ENCODE measurements at regions not wholly inside any gene's neighbourhood (a gene's known extent, or its start where the extent isn't known, plus 50 kb on each side); places are given as distances from the start of the nearest gene placed in this dataset.
A peak's percentile ranks its signal among the peaks of the same experiment; 100 is the strongest.
"Not testable (repeated sequence)": the region's sequence is repeated elsewhere in the genome, so short reads cannot be mapped to it uniquely, and the experiment has no call there.

DNA sequence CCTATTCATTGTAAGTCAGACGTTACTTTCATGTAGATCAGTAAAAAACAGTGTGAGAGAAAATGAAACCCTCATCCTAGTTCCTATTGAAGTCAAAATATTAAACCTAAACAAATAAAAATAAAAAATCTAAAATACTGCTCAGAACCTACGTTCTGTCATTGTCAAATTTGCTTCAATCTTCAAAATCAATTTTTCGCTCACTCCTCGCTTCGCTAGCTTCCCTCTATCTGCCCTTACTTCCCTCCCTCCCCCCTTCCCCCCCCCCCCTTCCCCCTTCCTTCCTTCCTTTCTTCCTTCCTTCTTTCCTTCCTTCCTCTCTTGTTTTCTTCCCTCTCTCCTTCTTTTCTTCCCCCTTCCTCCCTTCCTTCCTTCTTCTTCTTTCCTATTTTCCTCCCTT is 310.9 kb upstream of the PDE3A start:
- Histone ChIP-seq H3K27me3 (ENCODE audit: control insufficient read depth, insufficient read depth, low read length, poor library complexity, severe bottlenecking) (no peaks in the 10 kb centered on the region), H3K27ac (ENCODE audit: insufficient read depth, low read depth, low read length, poor library complexity, severe bottlenecking) (no peak overlapping the region), H3K4me1 (ENCODE audit: control insufficient read depth, insufficient read depth, low read length) (no peaks in the 10 kb centered on the region), H3K4me3 (ENCODE audit: insufficient read depth, low read depth, low read length) (no peak overlapping the region), H3K9me3 (ENCODE audit: control insufficient read depth, low read length) (no peaks in the 10 kb centered on the region), H3K36me3 (ENCODE audit: control insufficient read depth, insufficient read depth, low read length) (no peaks in the 10 kb centered on the region)
- 74 to 75% methylated on average over 5 of the region's 5 CpGs for WGBS, 2 experiments

- H3K4me3 ChIP-seq (ENCODE audit: insufficient read depth, low read depth, low read length), result no peak overlapping the region
- 95% methylated on average over 4 to 6 of the region's 6 CpGs for WGBS, 2 experiments
Observed at GRCh38 chr12:20063116-20063515, 305.2 kb upstream of the PDE3A start.

DNA sequence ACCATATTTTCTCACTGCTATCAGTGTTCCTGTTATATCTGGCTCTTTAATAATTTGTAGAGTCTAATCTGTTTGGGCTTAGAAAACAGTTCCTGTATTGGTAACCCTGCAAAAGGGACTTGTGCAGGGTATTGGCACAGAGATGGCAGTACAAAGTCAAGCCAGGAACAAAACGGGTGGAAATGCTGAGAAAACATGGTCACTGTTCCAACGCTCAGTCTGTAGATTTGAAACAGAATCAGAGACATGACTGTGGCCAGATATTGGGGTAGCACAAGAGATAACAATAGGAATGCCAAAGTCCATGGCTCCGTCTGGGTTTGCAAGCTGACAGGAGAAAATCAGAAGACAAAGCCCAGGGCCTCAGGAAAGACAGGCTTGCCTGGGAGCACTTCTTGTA is 290.7 kb upstream of the PDE3A start:
- H3K36me3 ChIP-seq (ENCODE audit: control insufficient read depth, insufficient read depth, low read length), result no peaks in the 10 kb centered on the region
- WGBS, 2 experiments, result 80 to 83% methylated on average over 3 of the region's 3 CpGs
- no peak overlapping the region for H3K27ac ChIP-seq (ENCODE audit: insufficient read depth, low read depth, low read length, poor library complexity, severe bottlenecking)

More at GRCh38 chr12:20063116-20063515, 305.2 kb upstream of the PDE3A start:
- H3K36me3 ChIP-seq (ENCODE audit: control insufficient read depth, insufficient read depth, low read length), result no peaks in the 10 kb centered on the region
- no peak overlapping the region for H3K27ac ChIP-seq (ENCODE audit: insufficient read depth, low read depth, low read length, poor library complexity, severe bottlenecking)
- no peaks in the 10 kb centered on the region for H3K9me3 ChIP-seq (ENCODE audit: control insufficient read depth, low read length)
- no peaks in the 10 kb centered on the region for H3K27me3 ChIP-seq (ENCODE audit: control insufficient read depth, insufficient read depth, low read length, poor library complexity, severe bottlenecking)
- no peaks in the 10 kb centered on the region for H3K4me1 ChIP-seq (ENCODE audit: control insufficient read depth, insufficient read depth, low read length)

GRCh38 chr12:20089077-20089476 is 279.3 kb upstream of the PDE3A start:
- Histone ChIP-seq H3K4me3 (ENCODE audit: insufficient read depth, low read depth, low read length) (no peak overlapping the region), H3K36me3 (ENCODE audit: control insufficient read depth, insufficient read depth, low read length) (no peaks in the 10 kb centered on the region), H3K27me3 (ENCODE audit: control insufficient read depth, insufficient read depth, low read length, poor library complexity, severe bottlenecking) (no peaks in the 10 kb centered on the region), H3K4me1 (ENCODE audit: control insufficient read depth, insufficient read depth, low read length) (no peaks in the 10 kb centered on the region), H3K9me3 (ENCODE audit: control insufficient read depth, low read length) (no peaks in the 10 kb centered on the region), H3K27ac (ENCODE audit: insufficient read depth, low read depth, low read length, poor library complexity, severe bottlenecking) (no peak overlapping the region)
- 86 to 93% methylated on average over 6 of the region's 6 CpGs for WGBS, 2 experiments

More for the DNA sequence above, 290.7 kb upstream of the PDE3A start:
- no peaks in the 10 kb centered on the region for H3K9me3 ChIP-seq (ENCODE audit: control insufficient read depth, low read length)
- no peak overlapping the region for H3K4me3 ChIP-seq (ENCODE audit: insufficient read depth, low read depth, low read length)
- H3K4me1 ChIP-seq (ENCODE audit: control insufficient read depth, insufficient read depth, low read length), result peaks cover 4% of the 10 kb centered on the region
- no peaks in the 10 kb centered on the region for H3K27me3 ChIP-seq (ENCODE audit: control insufficient read depth, insufficient read depth, low read length, poor library complexity, severe bottlenecking)

DNA sequence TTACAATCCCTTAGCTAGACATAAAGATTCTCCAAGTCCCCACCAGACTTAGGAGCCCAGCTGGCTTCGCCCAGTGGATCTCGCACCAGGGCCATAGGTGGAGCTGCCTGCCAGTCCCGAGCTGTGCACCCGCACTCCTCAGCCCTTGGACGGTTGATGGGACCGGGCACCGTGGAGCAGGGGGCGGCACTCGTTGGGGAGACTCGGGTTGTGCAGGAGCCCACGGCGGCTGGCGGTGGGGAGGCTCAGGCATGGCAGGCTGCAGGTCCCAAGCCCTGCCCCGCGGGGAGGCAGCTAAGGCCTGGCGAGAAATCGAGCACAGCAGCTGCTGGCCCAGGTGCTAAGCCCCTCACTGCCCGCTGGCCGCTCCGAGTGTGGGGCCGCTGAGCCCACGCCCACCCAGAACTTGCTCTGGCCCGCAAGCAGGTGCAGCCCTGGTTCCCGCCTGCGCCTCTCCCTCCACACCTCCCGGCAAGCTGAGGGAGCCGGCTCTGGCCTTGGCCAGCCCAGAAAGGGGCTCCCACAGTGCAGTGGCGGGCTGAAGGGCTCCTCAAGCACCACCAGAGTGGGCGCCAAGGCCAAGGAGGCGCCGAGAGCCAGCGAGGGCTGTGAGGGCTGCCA is 275.0 kb upstream of the PDE3A start:
- H3K36me3 ChIP-seq (ENCODE audit: control insufficient read depth, insufficient read depth, low read length); H3K9me3 ChIP-seq (ENCODE audit: control insufficient read depth, low read length); H3K27ac ChIP-seq (ENCODE audit: insufficient read depth, low read depth, low read length, poor library complexity, severe bottlenecking); H3K4me1 ChIP-seq (ENCODE audit: control insufficient read depth, insufficient read depth, low read length); H3K27me3 ChIP-seq (ENCODE audit: control insufficient read depth, insufficient read depth, low read length, poor library complexity, severe bottlenecking); H3K4me3 ChIP-seq (ENCODE audit: insufficient read depth, low read depth, low read length): not testable (repeated sequence)
- WGBS, 2 experiments, result 85 to 89% methylated on average over 32 of the region's 32 CpGs

DNA sequence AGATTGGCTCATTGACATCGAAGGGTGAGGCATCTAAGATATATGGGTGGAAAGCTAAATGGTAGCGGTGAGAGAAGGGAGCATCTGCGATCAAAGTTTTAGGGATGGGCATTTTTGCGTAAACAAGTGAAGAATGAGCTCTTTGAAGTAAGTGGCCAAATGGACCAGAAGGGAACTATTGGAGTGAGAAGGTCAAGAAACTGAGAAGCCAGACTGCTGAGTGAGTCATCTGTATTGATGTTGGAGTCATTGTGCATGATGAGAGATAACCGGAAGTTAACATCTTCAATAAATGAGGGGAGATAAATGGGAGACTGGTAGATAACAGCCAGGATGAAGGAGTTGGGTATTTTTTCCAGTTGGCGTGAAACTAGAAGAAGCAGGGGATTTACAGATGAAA is 271.9 kb upstream of the PDE3A start:
- WGBS, 2 experiments, result 95% methylated on average over 6 of the region's 6 CpGs
- Histone ChIP-seq H3K27ac (ENCODE audit: insufficient read depth, low read depth, low read length, poor library complexity, severe bottlenecking) (no peak overlapping the region), H3K27me3 (ENCODE audit: control insufficient read depth, insufficient read depth, low read length, poor library complexity, severe bottlenecking) (no peaks in the 10 kb centered on the region), H3K4me1 (ENCODE audit: control insufficient read depth, insufficient read depth, low read length) (peaks cover 4% of the 10 kb centered on the region), H3K9me3 (ENCODE audit: control insufficient read depth, low read length) (no peaks in the 10 kb centered on the region), H3K36me3 (ENCODE audit: control insufficient read depth, insufficient read depth, low read length) (no peaks in the 10 kb centered on the region), H3K4me3 (ENCODE audit: insufficient read depth, low read depth, low read length) (no peak overlapping the region)

GRCh38 chr12:20097626-20098025 is 270.7 kb upstream of the PDE3A start:
- Histone ChIP-seq H3K9me3 (ENCODE audit: control insufficient read depth, low read length) (no peaks in the 10 kb centered on the region), H3K4me1 (ENCODE audit: control insufficient read depth, insufficient read depth, low read length) (peaks cover 4% of the 10 kb centered on the region), H3K27ac (ENCODE audit: insufficient read depth, low read depth, low read length, poor library complexity, severe bottlenecking) (no peak overlapping the region), H3K27me3 (ENCODE audit: control insufficient read depth, insufficient read depth, low read length, poor library complexity, severe bottlenecking) (no peaks in the 10 kb centered on the region), H3K36me3 (ENCODE audit: control insufficient read depth, insufficient read depth, low read length) (no peaks in the 10 kb centered on the region), H3K4me3 (ENCODE audit: insufficient read depth, low read depth, low read length) (no peak overlapping the region)
- WGBS, 2 experiments, result 86 to 100% methylated on average over 1 to 2 of the region's 2 CpGs

DNA sequence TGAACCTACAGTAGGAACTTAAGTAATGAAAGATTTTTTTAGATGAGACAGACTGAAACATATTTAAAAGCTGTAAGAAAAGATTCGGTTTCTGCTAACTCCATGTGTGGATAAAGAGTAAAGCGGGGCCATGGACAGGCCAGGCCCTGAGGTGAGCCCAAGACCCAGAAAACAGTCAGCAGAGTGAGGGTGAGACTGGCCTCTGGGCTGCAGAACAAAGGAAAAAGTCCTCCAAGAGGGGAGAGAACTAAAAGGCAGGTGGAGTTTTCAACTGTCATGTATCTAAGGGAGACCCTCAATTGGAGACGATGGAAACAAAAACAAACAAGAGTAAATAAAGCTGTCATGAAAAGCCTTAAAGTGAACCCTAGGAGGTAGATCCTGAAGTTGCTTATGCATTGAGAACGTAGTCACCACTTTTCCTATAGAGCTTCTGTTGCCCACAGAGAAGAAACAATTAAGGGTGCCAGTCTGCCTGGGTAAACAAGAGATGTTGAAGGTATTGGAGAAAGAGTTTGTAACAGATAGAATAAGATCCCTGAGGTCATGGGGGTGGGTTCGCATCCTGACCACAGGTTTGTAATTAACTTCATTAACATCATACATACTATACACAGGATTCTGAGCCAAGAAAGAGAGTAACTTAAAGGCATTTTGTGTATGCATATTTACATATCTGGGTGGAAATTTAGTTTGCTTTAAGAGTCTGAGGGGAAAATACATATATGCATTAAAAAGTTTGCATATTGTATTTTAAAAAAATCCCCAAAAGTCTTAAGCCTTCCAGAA is 268.7 kb upstream of the PDE3A start:
- Histone ChIP-seq H3K9me3 (ENCODE audit: control insufficient read depth, low read length) (no peaks in the 10 kb centered on the region), H3K4me1 (ENCODE audit: control insufficient read depth, insufficient read depth, low read length) (peaks cover 4% of the 10 kb centered on the region), H3K4me3 (ENCODE audit: insufficient read depth, low read depth, low read length) (no peak overlapping the region), H3K27me3 (ENCODE audit: control insufficient read depth, insufficient read depth, low read length, poor library complexity, severe bottlenecking) (no peaks in the 10 kb centered on the region), H3K27ac (ENCODE audit: insufficient read depth, low read depth, low read length, poor library complexity, severe bottlenecking) (peak overlapping the region; percentile 32), H3K36me3 (ENCODE audit: control insufficient read depth, insufficient read depth, low read length) (no peaks in the 10 kb centered on the region)
- 47 to 49% methylated on average over 4 of the region's 5 CpGs for WGBS, 2 experiments

DNA sequence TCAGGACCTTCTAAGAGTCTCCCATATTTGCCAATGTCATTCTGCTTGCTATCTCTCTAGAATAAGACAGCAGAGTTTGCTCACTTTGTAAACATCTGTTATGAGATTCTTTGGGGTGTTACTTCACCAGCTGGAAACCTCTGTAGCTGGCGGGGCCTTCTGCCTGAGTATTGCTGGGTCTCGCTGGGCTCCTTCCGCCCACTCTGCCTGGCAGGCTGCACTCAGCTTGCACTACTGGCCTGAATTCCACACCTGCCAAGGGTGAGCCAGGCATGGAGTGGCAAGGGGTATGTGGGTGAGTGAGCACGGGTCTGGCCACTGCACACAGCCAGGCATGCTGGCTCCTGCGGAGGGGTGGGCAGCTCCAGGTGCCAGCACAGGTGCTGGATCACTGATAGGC is 267.3 kb upstream of the PDE3A start:
- H3K9me3 ChIP-seq (ENCODE audit: control insufficient read depth, low read length), result no peaks in the 10 kb centered on the region
- no peak overlapping the region for H3K27ac ChIP-seq (ENCODE audit: insufficient read depth, low read depth, low read length, poor library complexity, severe bottlenecking)
- no peaks in the 10 kb centered on the region for H3K36me3 ChIP-seq (ENCODE audit: control insufficient read depth, insufficient read depth, low read length)
- H3K27me3 ChIP-seq (ENCODE audit: control insufficient read depth, insufficient read depth, low read length, poor library complexity, severe bottlenecking), result no peaks in the 10 kb centered on the region
- H3K4me1 ChIP-seq (ENCODE audit: control insufficient read depth, insufficient read depth, low read length), result peaks cover 4% of the 10 kb centered on the region
- 92 to 93% methylated on average over 5 of the region's 5 CpGs for WGBS, 2 experiments
- no peak overlapping the region for H3K4me3 ChIP-seq (ENCODE audit: insufficient read depth, low read depth, low read length)

DNA sequence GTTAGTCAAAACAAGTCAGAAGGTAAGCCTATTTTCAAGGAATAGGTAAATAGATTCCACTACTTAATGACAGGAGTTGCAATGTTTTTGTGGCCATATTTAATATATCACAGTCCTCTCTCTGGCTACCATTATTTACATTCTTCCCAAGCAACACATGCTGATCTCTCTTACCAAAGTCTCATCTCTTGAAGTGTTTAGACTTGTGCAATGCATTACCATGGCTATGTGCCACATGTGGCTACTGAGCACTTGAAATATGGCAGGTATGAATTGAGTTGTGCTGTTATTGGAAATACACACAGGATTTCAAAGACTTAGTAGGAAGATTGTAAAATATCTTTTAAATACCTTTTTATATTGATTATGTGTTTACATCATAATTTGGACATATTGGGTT is 262.4 kb upstream of the PDE3A start:
- Histone ChIP-seq H3K9me3 (ENCODE audit: control insufficient read depth, low read length) (no peaks in the 10 kb centered on the region), H3K27ac (ENCODE audit: insufficient read depth, low read depth, low read length, poor library complexity, severe bottlenecking) (no peak overlapping the region), H3K4me3 (ENCODE audit: insufficient read depth, low read depth, low read length) (no peak overlapping the region), H3K4me1 (ENCODE audit: control insufficient read depth, insufficient read depth, low read length) (peaks cover 3% of the 10 kb centered on the region), H3K36me3 (ENCODE audit: control insufficient read depth, insufficient read depth, low read length) (no peaks in the 10 kb centered on the region), H3K27me3 (ENCODE audit: control insufficient read depth, insufficient read depth, low read length, poor library complexity, severe bottlenecking) (no peaks in the 10 kb centered on the region)
